ENCODE measurements at regions not wholly inside any gene's neighbourhood (a gene's known extent, or its start where the extent isn't known, plus 50 kb on each side); places are given as distances from the start of the nearest gene placed in this dataset.

GRCh38 chr6:2496291-2496690 is 250.9 kb upstream of the GMDS start:
- TF ChIP-seq CTCF (IDR thresholded peaks at IDR 0.05; ENCODE audit: poor library complexity) (no peak), EZH2phosphoT487 (IDR thresholded peaks at IDR 0.05; ENCODE audit: low read depth, severe bottlenecking, unreplicated experiment) (no peak), EZH2 (IDR thresholded peaks at IDR 0.05; ENCODE audit: borderline replicate concordance) (no peak)

All from hepatocyte (in vitro differentiated cells).